Suprapubic skin (tissue), 3 donors: ENCODE measurements at regions not wholly inside any gene's neighbourhood (a gene's known extent, or its start where the extent isn't known, plus 50 kb on each side); places are given as distances from the start of the nearest gene placed in this dataset.

Source experiments
- POLR2AphosphoS5 ChIP-seq, 3 donors: sonication (generic); formaldehyde crosslinking; IDR thresholded peaks; one replicate each; pipeline ENCODE4 v1.6.1; 2017; ENCODE audit warnings: antibody characterized with exemption in 3 of 3
- TF ChIP-seq, protein P1 (sequence below), 2 donors: fragments of 200-600 bp in 1 of 2; fragments of 450-650 bp in 1 of 2; sonication (generic) in 1 of 2; IDR thresholded peaks; one replicate each; pipeline ENCODE4 v1.5.1; 2016 to 2019; ENCODE audit warnings: antibody characterized with exemption in 2 of 2, mild to moderate bottlenecking in 1 of 2, moderate library complexity in 1 of 2

DNA sequence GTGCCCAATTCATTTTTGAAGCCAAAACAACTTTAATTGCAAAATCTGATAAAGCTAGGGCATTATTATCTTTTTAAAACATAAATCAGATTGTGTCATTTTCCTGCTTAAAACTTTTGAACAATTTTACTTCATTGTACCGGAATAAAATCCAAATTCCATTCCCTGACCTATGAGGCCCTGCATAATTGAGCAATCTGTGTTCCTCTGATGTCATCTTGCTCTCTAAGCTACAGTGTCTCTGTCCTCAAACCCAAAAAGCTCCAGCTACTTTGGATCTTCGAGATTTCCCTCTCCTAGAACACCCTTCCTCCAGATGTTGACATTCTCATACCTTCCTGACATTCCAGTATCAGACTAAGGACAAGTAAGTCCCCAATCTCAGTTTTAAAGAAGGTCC is 395.9 kb downstream of the LRATD1 start:
- TF ChIP-seq, protein P1, sequence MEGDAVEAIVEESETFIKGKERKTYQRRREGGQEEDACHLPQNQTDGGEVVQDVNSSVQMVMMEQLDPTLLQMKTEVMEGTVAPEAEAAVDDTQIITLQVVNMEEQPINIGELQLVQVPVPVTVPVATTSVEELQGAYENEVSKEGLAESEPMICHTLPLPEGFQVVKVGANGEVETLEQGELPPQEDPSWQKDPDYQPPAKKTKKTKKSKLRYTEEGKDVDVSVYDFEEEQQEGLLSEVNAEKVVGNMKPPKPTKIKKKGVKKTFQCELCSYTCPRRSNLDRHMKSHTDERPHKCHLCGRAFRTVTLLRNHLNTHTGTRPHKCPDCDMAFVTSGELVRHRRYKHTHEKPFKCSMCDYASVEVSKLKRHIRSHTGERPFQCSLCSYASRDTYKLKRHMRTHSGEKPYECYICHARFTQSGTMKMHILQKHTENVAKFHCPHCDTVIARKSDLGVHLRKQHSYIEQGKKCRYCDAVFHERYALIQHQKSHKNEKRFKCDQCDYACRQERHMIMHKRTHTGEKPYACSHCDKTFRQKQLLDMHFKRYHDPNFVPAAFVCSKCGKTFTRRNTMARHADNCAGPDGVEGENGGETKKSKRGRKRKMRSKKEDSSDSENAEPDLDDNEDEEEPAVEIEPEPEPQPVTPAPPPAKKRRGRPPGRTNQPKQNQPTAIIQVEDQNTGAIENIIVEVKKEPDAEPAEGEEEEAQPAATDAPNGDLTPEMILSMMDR (IDR thresholded peaks at IDR 0.05): no peak
- TF ChIP-seq POLR2AphosphoS5 (IDR thresholded peaks at IDR 0.05): no peak
